A673 (cell line): ENCODE measurements at regions not wholly inside any gene's neighbourhood (a gene's known extent, or its start where the extent isn't known, plus 50 kb on each side); places are given as distances from the start of the nearest gene placed in this dataset.

Experiments used
- CTCF ChIP-seq: fragments of 300-800, 200-600 bp; sonication (generic); conservative IDR thresholded peaks from 2 replicates; pipeline ENCODE4 v1.5.1; 2017; ENCODE audit warnings: low read depth, mild to moderate bottlenecking, antibody characterized with exemption, low read length, moderate library complexity, mixed read lengths
- EZH2 ChIP-seq: fragments of 200-600 bp; sonication (generic); IDR thresholded peaks from 2 replicates; pipeline ENCODE4 v1.6.1; 2017; ENCODE audit warnings: borderline replicate concordance, low read depth, mild to moderate bottlenecking, mixed read lengths, antibody characterized with exemption, low read length; ENCODE audit not compliant: poor library complexity, severe bottlenecking

- TF ChIP-seq CTCF (no peak), EZH2 (no peak)
Measured at GRCh38 chr5:81825237-81825636, 74.3 kb upstream of the SSBP2 start.
